ENCODE measurements at regions not wholly inside any gene's neighbourhood (a gene's known extent, or its start where the extent isn't known, plus 50 kb on each side); places are given as distances from the start of the nearest gene placed in this dataset.

GRCh38 chrX:69014200-69014599, 151.1 kb downstream of the PJA1 start:
- Histone ChIP-seq H3K18ac (ENCODE audit: low read length) (no peak overlapping the region), H4K8ac (ENCODE audit: low read depth, low read length) (no peak overlapping the region), H3K36me3 (ENCODE audit: control insufficient read depth in 1 of 2, insufficient read depth in 2 of 2, low read length in 2 of 2) (no peaks in the 10 kb centered on the region), H3K4me1 (ENCODE audit: control insufficient read depth in 1 of 2, insufficient read depth in 2 of 2, low read length in 2 of 2) (no peaks in the 10 kb centered on the region), H3K23ac (ENCODE audit: low read length) (no peak overlapping the region), H3K9ac (ENCODE audit: low read length) (no peak overlapping the region), H3K79me2 (ENCODE audit: control insufficient read depth, insufficient read depth, low read length, poor library complexity) (no peaks in the 10 kb centered on the region), H3K27ac (ENCODE audit: low read depth, low read length) (no peak overlapping the region), H2BK12ac (ENCODE audit: low read length) (no peak overlapping the region), H3K9me3 (ENCODE audit: insufficient read depth, low read depth, low read length) (no peaks in the 10 kb centered on the region), H2BK5ac (ENCODE audit: low read depth, low read length, poor library complexity) (no peak overlapping the region), H3K4me2 (ENCODE audit: low read length) (no peak overlapping the region), H4K91ac (ENCODE audit: low read depth, low read length) (no peak overlapping the region), H2AK5ac (ENCODE audit: low read length) (no peak overlapping the region), H2AFZ (ENCODE audit: insufficient read depth, low read length, poor library complexity) (no peak overlapping the region), H3K14ac (ENCODE audit: low read length) (no peak overlapping the region), H4K12ac (ENCODE audit: low read depth, low read length) (no peak overlapping the region), H2BK120ac (ENCODE audit: insufficient read depth, low read length, poor library complexity) (no peak overlapping the region), H3K4ac (ENCODE audit: low read depth, low read length) (no peak overlapping the region), H3K27me3 (ENCODE audit: insufficient read depth, low read length) (no peaks in the 10 kb centered on the region), H3K79me1 (ENCODE audit: low read length) (no peaks in the 10 kb centered on the region), H3K4me3 (ENCODE audit: low read depth, low read length) (no peak overlapping the region)
- no CpG with 5 or more reads among the region's 2 CpGs for WGBS (ENCODE audit: extremely low coverage, insufficient coverage, insufficient read length)
- DNase-seq = no peak

DNA sequence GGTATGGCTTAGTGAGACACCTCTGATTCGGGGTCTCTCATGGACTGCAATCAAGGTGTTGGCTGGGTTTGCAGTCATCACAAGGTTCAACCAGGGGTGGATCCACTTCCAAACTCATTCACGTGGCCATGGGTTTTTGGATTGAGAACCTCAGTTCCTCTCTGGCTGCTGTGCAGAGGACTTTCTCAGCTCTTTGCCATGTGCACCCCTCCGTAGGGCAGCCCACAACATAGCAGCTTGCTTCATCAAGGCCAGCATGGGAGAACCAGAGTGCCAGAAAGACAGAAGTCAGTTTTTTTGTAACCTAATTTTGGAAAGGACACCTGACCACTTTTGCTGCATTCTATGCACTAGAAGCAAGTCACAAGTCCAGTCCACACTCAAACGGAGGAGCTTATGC, 154.9 kb downstream of the PJA1 start:
- Histone ChIP-seq H3K18ac (ENCODE audit: low read length) (no peak overlapping the region), H3K4ac (ENCODE audit: low read depth, low read length) (no peak overlapping the region), H3K79me2 (ENCODE audit: control insufficient read depth, insufficient read depth, low read length, poor library complexity) (no peaks in the 10 kb centered on the region), H3K23ac (ENCODE audit: low read length) (no peak overlapping the region), H3K9ac (ENCODE audit: low read length) (no peak overlapping the region), H3K79me1 (ENCODE audit: low read length) (no peaks in the 10 kb centered on the region), H3K9me3 (ENCODE audit: insufficient read depth, low read depth, low read length) (no peaks in the 10 kb centered on the region), H2AFZ (ENCODE audit: insufficient read depth, low read length, poor library complexity) (no peak overlapping the region), H2BK120ac (ENCODE audit: insufficient read depth, low read length, poor library complexity) (no peak overlapping the region), H3K4me2 (ENCODE audit: low read length) (no peak overlapping the region), H4K12ac (ENCODE audit: low read depth, low read length) (no peak overlapping the region), H3K36me3 (ENCODE audit: control insufficient read depth in 1 of 2, insufficient read depth in 2 of 2, low read length in 2 of 2) (no peaks in the 10 kb centered on the region), H2BK12ac (ENCODE audit: low read length) (no peak overlapping the region), H3K27me3 (ENCODE audit: insufficient read depth, low read length) (no peaks in the 10 kb centered on the region), H3K14ac (ENCODE audit: low read length) (no peak overlapping the region), H3K27ac (ENCODE audit: low read depth, low read length) (no peak overlapping the region), H4K8ac (ENCODE audit: low read depth, low read length) (no peak overlapping the region), H2BK5ac (ENCODE audit: low read depth, low read length, poor library complexity) (no peak overlapping the region), H2AK5ac (ENCODE audit: low read length) (no peak overlapping the region), H4K91ac (ENCODE audit: low read depth, low read length) (no peak overlapping the region), H3K4me3 (ENCODE audit: low read depth, low read length) (no peak overlapping the region), H3K4me1 (ENCODE audit: control insufficient read depth in 1 of 2, insufficient read depth in 2 of 2, low read length in 2 of 2) (no peaks in the 10 kb centered on the region)
- DNase-seq = no peak
- no CpG with 5 or more reads among the region's 4 CpGs for whole genome bisulfite sequencing (ENCODE audit: extremely low coverage, insufficient coverage, insufficient read length)

GRCh38 chrX:69000877-69001276, 164.4 kb downstream of the PJA1 start:
- H3K18ac ChIP-seq (ENCODE audit: low read length) = no peak overlapping the region
- no peak overlapping the region for H3K4me2 ChIP-seq (ENCODE audit: low read length)
- no peak overlapping the region for H3K14ac ChIP-seq (ENCODE audit: low read length)
- no peak overlapping the region for H2BK5ac ChIP-seq (ENCODE audit: low read depth, low read length, poor library complexity)
- H3K79me1 ChIP-seq (ENCODE audit: low read length) = no peaks in the 10 kb centered on the region
- no peak overlapping the region for H4K12ac ChIP-seq (ENCODE audit: low read depth, low read length)
- no peak overlapping the region for H4K91ac ChIP-seq (ENCODE audit: low read depth, low read length)
- H2BK12ac ChIP-seq (ENCODE audit: low read length) = no peak overlapping the region
- H3K23ac ChIP-seq (ENCODE audit: low read length) = no peak overlapping the region
- H3K27ac ChIP-seq (ENCODE audit: low read depth, low read length) = no peak overlapping the region
- no peak for DNase-seq
- H2AK5ac ChIP-seq (ENCODE audit: low read length) = no peak overlapping the region
- no peaks in the 10 kb centered on the region for H3K27me3 ChIP-seq (ENCODE audit: insufficient read depth, low read length)
- no peak overlapping the region for H3K4ac ChIP-seq (ENCODE audit: low read depth, low read length)
- H3K4me1 ChIP-seq (ENCODE audit: control insufficient read depth in 1 of 2, insufficient read depth in 2 of 2, low read length in 2 of 2) = no peaks in the 10 kb centered on the region
- H2AFZ ChIP-seq (ENCODE audit: insufficient read depth, low read length, poor library complexity) = no peak overlapping the region
- H3K79me2 ChIP-seq (ENCODE audit: control insufficient read depth, insufficient read depth, low read length, poor library complexity) = no peaks in the 10 kb centered on the region
- no peaks in the 10 kb centered on the region for H3K36me3 ChIP-seq (ENCODE audit: control insufficient read depth in 1 of 2, insufficient read depth in 2 of 2, low read length in 2 of 2)
- no peak overlapping the region for H3K9ac ChIP-seq (ENCODE audit: low read length)
- no peak overlapping the region for H2BK120ac ChIP-seq (ENCODE audit: insufficient read depth, low read length, poor library complexity)
- no CpG with 5 or more reads among the region's 4 CpGs for WGBS (ENCODE audit: extremely low coverage, insufficient coverage, insufficient read length)
- no peak overlapping the region for H4K8ac ChIP-seq (ENCODE audit: low read depth, low read length)
- no peak overlapping the region for H3K4me3 ChIP-seq (ENCODE audit: low read depth, low read length)
- no peaks in the 10 kb centered on the region for H3K9me3 ChIP-seq (ENCODE audit: insufficient read depth, low read depth, low read length)

DNA sequence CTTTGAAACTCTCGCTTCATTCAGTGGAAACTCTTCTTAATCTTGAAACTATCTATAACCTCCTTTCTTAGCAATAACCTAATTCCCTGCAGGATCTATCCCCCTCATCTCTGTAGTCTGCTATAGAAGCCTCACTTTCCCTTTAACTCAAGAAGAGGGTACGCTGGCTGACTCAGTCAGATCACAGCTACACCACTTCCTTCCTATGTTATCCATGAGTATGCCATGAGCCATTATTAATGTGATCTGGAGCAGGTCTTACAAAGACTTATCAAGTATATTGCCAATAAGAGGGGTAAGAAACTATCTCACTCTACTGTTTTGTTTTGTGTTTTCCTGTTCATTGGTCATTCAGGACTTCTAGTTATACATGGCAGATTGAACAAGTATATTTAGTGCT, 165.3 kb downstream of the PJA1 start:
- H2BK12ac ChIP-seq (ENCODE audit: low read length) = no peak overlapping the region
- H3K9me3 ChIP-seq (ENCODE audit: insufficient read depth, low read depth, low read length) = no peaks in the 10 kb centered on the region
- H2AK5ac ChIP-seq (ENCODE audit: low read length) = no peak overlapping the region
- no peak overlapping the region for H3K23ac ChIP-seq (ENCODE audit: low read length)
- no peaks in the 10 kb centered on the region for H3K27me3 ChIP-seq (ENCODE audit: insufficient read depth, low read length)
- no peaks in the 10 kb centered on the region for H3K79me2 ChIP-seq (ENCODE audit: control insufficient read depth, insufficient read depth, low read length, poor library complexity)
- no peak overlapping the region for H4K8ac ChIP-seq (ENCODE audit: low read depth, low read length)
- H3K4me1 ChIP-seq (ENCODE audit: control insufficient read depth in 1 of 2, insufficient read depth in 2 of 2, low read length in 2 of 2) = no peaks in the 10 kb centered on the region
- no peak overlapping the region for H3K27ac ChIP-seq (ENCODE audit: low read depth, low read length)
- no peak overlapping the region for H4K91ac ChIP-seq (ENCODE audit: low read depth, low read length)
- H3K79me1 ChIP-seq (ENCODE audit: low read length) = no peaks in the 10 kb centered on the region
- no peak overlapping the region for H2BK5ac ChIP-seq (ENCODE audit: low read depth, low read length, poor library complexity)
- H3K4me2 ChIP-seq (ENCODE audit: low read length) = no peak overlapping the region
- no peak overlapping the region for H4K12ac ChIP-seq (ENCODE audit: low read depth, low read length)
- no peak overlapping the region for H3K4ac ChIP-seq (ENCODE audit: low read depth, low read length)
- no peak overlapping the region for H2BK120ac ChIP-seq (ENCODE audit: insufficient read depth, low read length, poor library complexity)
- no peak overlapping the region for H3K4me3 ChIP-seq (ENCODE audit: low read depth, low read length)
- H3K36me3 ChIP-seq (ENCODE audit: control insufficient read depth in 1 of 2, insufficient read depth in 2 of 2, low read length in 2 of 2) = no peaks in the 10 kb centered on the region
- no peak for DNase-seq
- H3K9ac ChIP-seq (ENCODE audit: low read length) = no peak overlapping the region
- no peak overlapping the region for H2AFZ ChIP-seq (ENCODE audit: insufficient read depth, low read length, poor library complexity)
- H3K18ac ChIP-seq (ENCODE audit: low read length) = no peak overlapping the region
- H3K14ac ChIP-seq (ENCODE audit: low read length) = no peak overlapping the region
- WGBS (ENCODE audit: extremely low coverage, insufficient coverage, insufficient read length) = no CpG with 5 or more reads among the region's 2 CpGs
